K562 (cell line): ENCODE measurements at regions not wholly inside any gene's neighbourhood (a gene's known extent, or its start where the extent isn't known, plus 50 kb on each side); places are given as distances from the start of the nearest gene placed in this dataset.

Experiments
- ATAC-seq: fragments of 200-7000 bp; cut with Tn5 transposase; 3 replicates; pipeline ENCODE4 v1.9.1; 2020; ENCODE audit warnings: moderate library complexity
- BruUV-seq: library from RNA; stranded (reverse); fragments of 400-500 nt; replicated peaks from 2 replicates; lab custom pipeline; 2021; lab: Mats Ljungman, UMichigan
- CTCF ChIA-PET: fragments of 300-600 bp; formaldehyde crosslinking; extraction: SDS; loops from one replicate; lab custom pipeline; 2021; ENCODE audit warnings: low intra/inter-chr PET ratio; lab: Yijun Ruan, JAX
- POLR2A ChIA-PET: fragments of 300-600, 350-650 bp; sonication (Branson Sonifier 250); formaldehyde crosslinking; extraction: SDS; loops from one replicate; lab custom pipeline; 2021; ENCODE audit warnings: antibody characterized with exemption, inconsistent platforms; lab: Yijun Ruan, JAX
- DNase-seq, 4 experiments: peaks; one replicate each; pipeline versions ENCODE4 v3.0.0 to v3.0.0-alpha.2; 2011 to 2018; ENCODE audit warnings: low spot score in 3 of 4, mixed read lengths in 3 of 4; ENCODE audit errors: extremely low read depth in 1 of 4
- FAIRE-seq: peaks from 2 replicates; lab custom pipeline; 2011; peaks lifted over from hg19 to GRCh38; lab: Jason Lieb, UNC
- H2AFZ ChIP-seq: 2 replicates; pipeline ENCODE4 v1.6.0; 2011; ENCODE audit warnings: low read depth, low read length, control low read depth, inconsistent platforms
- H3K27ac ChIP-seq: fragments of 200-600 bp; 3 replicates; pipeline ENCODE4 v1.8.0; 2011; ENCODE audit warnings: low read depth, mild to moderate bottlenecking, control low read depth, inconsistent platforms, low read length, moderate library complexity, mixed read lengths; ENCODE audit errors: extremely low read depth
- H3K27me3 ChIP-seq, 2 experiments: fragments of 300-600 bp in 1 of 2; 2 replicates in 1 of 2; 3 replicates in 1 of 2; pipeline versions ENCODE4 v1.6.0 to v1.8.0; 2011; ENCODE audit warnings: inconsistent platforms in 2 of 2, low read length in 2 of 2, mild to moderate bottlenecking in 1 of 2, mixed read lengths in 1 of 2, moderate library complexity in 1 of 2; ENCODE audit not compliant: control insufficient read depth in 2 of 2, insufficient read depth in 2 of 2
- H3K36me3 ChIP-seq: fragments of 300-600 bp; 3 replicates; pipeline ENCODE4 v1.8.0; 2011; ENCODE audit warnings: mild to moderate bottlenecking, low read length, inconsistent platforms; ENCODE audit not compliant: control insufficient read depth, insufficient read depth
- H3K4me1 ChIP-seq, 2 experiments: fragments of 200-600 bp in 1 of 2; replicated peaks in 1 of 2; 2 replicates in 1 of 2; 3 replicates in 1 of 2; pipeline versions ENCODE4 v1.5.1 to v1.8.0; 2011; ENCODE audit warnings: inconsistent platforms in 2 of 2, low read length in 2 of 2, mild to moderate bottlenecking in 1 of 2, mixed read lengths in 1 of 2, moderate library complexity in 1 of 2; ENCODE audit not compliant: control insufficient read depth in 2 of 2, insufficient read depth in 2 of 2
- H3K4me2 ChIP-seq: 2 replicates; pipeline ENCODE4 v1.6.1; 2011; ENCODE audit warnings: low read length, control low read depth, inconsistent platforms, mixed read lengths; ENCODE audit not compliant: insufficient read depth
- H3K4me3 ChIP-seq: fragments of 200-600 bp; sonication (generic), shearing (Covaris generic); 2 replicates; pipeline ENCODE4 v1.5.1; 2016; ENCODE audit warnings: control low read depth, inconsistent platforms
- H3K79me2 ChIP-seq: fragments of 200-600 bp; 3 replicates; pipeline ENCODE4 v1.8.0; 2011; ENCODE audit warnings: low read length, inconsistent platforms; ENCODE audit not compliant: control insufficient read depth, insufficient read depth
- H3K9ac ChIP-seq, 2 experiments: 2 replicates each; pipeline versions ENCODE4 v1.6.0 to v1.6.1; 2011; ENCODE audit warnings: low read depth in 2 of 2, low read length in 2 of 2, control low read depth in 1 of 2, inconsistent platforms in 1 of 2, mild to moderate bottlenecking in 1 of 2, mixed read lengths in 1 of 2; ENCODE audit not compliant: insufficient read depth in 1 of 2
- H3K9me1 ChIP-seq: one replicate; pipeline ENCODE4 v1.6.0; 2011; ENCODE audit warnings: inconsistent platforms, mild to moderate bottlenecking, low read length, moderate library complexity; ENCODE audit not compliant: control insufficient read depth, insufficient read depth
- H3K9me3 ChIP-seq: replicated peaks from 2 replicates; pipeline ENCODE4 v1.5.1; 2011; ENCODE audit warnings: low read depth, low read length, inconsistent platforms; ENCODE audit not compliant: control insufficient read depth, insufficient read depth
- H4K20me1 ChIP-seq: replicated peaks from 2 replicates; pipeline ENCODE4 v1.6.1; 2011; ENCODE audit warnings: low read length, inconsistent platforms, mixed read lengths; ENCODE audit not compliant: control insufficient read depth, insufficient read depth
- AFF1 ChIP-seq, 2 experiments: fragments of 450-650 bp; IDR thresholded peaks; 2 replicates each; pipeline ENCODE4 v1.6.1; 2018; ENCODE audit warnings: mild to moderate bottlenecking in 2 of 2, low read depth in 1 of 2; ENCODE audit not compliant: partially characterized antibody in 2 of 2
- C11orf30 ChIP-seq: fragments of 450-650 bp; IDR thresholded peaks from 2 replicates; pipeline ENCODE4 v1.6.1; 2016; ENCODE audit warnings: low read depth, mild to moderate bottlenecking
- CBFA2T2 ChIP-seq: fragments of 450-650 bp; conservative IDR thresholded peaks from 2 replicates; pipeline ENCODE4 v1.6.1; 2017; ENCODE audit warnings: mild to moderate bottlenecking
- CEBPG ChIP-seq, 3 experiments: fragments of 200-800 bp in 1 of 3; sonication (Bioruptor generic) in 1 of 3; sonication (generic) in 1 of 3; formaldehyde crosslinking in 1 of 3; IDR thresholded peaks in 2 of 3; conservative IDR thresholded peaks in 1 of 3; 2 replicates each; pipeline versions ENCODE4 v1.6.1 to v1.8.0; 2016 to 2022; ENCODE audit warnings: missing compliant biosample characterization in 2 of 3, missing genetic modification characterization in 2 of 3, mild to moderate bottlenecking in 1 of 3, missing genetic modification reagents in 1 of 3
- CXXC5 ChIP-seq: fragments of 250-450 bp; sonication (Bioruptor Pico); IDR thresholded peaks from 2 replicates; pipeline ENCODE4 v1.8.0; 2022; ENCODE audit warnings: inconsistent platforms, mild to moderate bottlenecking, moderate library complexity
- HCFC1 ChIP-seq: IDR thresholded peaks from 2 replicates; pipeline ENCODE4 v1.6.1; 2012; ENCODE audit warnings: low read depth, low read length, improper control_type of control experiment
- NR0B1 ChIP-seq: fragments of 450-650 bp; IDR thresholded peaks from one replicate; pipeline ENCODE4 v1.6.1; 2018; ENCODE audit warnings: mild to moderate bottlenecking, moderate library complexity; ENCODE audit not compliant: partially characterized antibody
- PHF20 ChIP-seq: fragments of 450-650 bp; IDR thresholded peaks from 2 replicates; pipeline ENCODE4 v1.6.1; 2018; ENCODE audit not compliant: partially characterized antibody
- PTRF ChIP-seq: fragments of 450-650 bp; IDR thresholded peaks from 2 replicates; pipeline ENCODE4 v1.6.1; 2016; ENCODE audit warnings: mild to moderate bottlenecking, missing genetic modification characterization, missing compliant biosample characterization
- SIN3B ChIP-seq: fragments of 450-650 bp; IDR thresholded peaks from 2 replicates; pipeline ENCODE4 v1.6.1; 2017; ENCODE audit warnings: low read depth, mild to moderate bottlenecking, moderate library complexity
- ZNF316 ChIP-seq: fragments of 450-650 bp; IDR thresholded peaks from 2 replicates; pipeline ENCODE4 v1.6.1; 2016
- WGBS: fragments of 100-300 bp; shearing (Covaris generic); methylation state at CpG from one replicate; pipeline ENCODE4 v1.1.6; 2016; ENCODE audit warnings: low coverage, mixed read lengths; ENCODE audit not compliant: insufficient coverage; ENCODE audit errors: missing lambda C conversion rate; 5-methylcytosine and 5-hydroxymethylcytosine counted together
- in situ Hi-C: fragments of 300-500 bp; cut with MboI; formaldehyde crosslinking; loops from 4 replicates; pipeline ENCODE4 v1.15.0; 2018; ENCODE audit warnings: inconsistent platforms, mixed read lengths
- intact Hi-C: fragments of 100-400 bp; cut with micrococcal nuclease; formaldehyde crosslinking; loops from 2 replicates; pipeline ENCODE4 v1.14.2; 2022
- TF ChIP-seq, protein P1 (sequence below): sonication (generic); formaldehyde crosslinking; IDR thresholded peaks from 2 replicates; pipeline ENCODE4 v1.8.1; 2023; ENCODE audit warnings: mild to moderate bottlenecking, missing genetic modification reagents
- TF ChIP-seq, protein P2 (sequence below), 3 experiments: fragments of 200-800 bp in 1 of 3; sonication (Bioruptor generic) in 1 of 3; sonication (generic) in 1 of 3; formaldehyde crosslinking in 1 of 3; IDR thresholded peaks; 2 replicates each; pipeline versions ENCODE4 v1.6.1 to v1.8.0; 2016 to 2022; ENCODE audit warnings: mild to moderate bottlenecking in 2 of 3, missing compliant biosample characterization in 2 of 3, missing genetic modification characterization in 2 of 3, missing genetic modification reagents in 1 of 3

GRCh38 chr6:6085928-6086668 is 79.4 kb upstream of the NRN1 start:
- Histone ChIP-seq H2AFZ (no peak overlapping the region), H3K4me1 (no peaks in the 10 kb centered on the region), H3K4me2 (no peak overlapping the region), H3K27ac (no peak overlapping the region), H3K9me1 (no peaks in the 10 kb centered on the region), H3K79me2 (no peaks in the 10 kb centered on the region), H3K4me3 (no peak overlapping the region), H3K27me3 (no peaks in the 10 kb centered on the region), H4K20me1 (no peaks in the 10 kb centered on the region; the same call in 1 of the 2 replicates), H3K9ac (no peak overlapping the region), H3K9me3 (no peaks in the 10 kb centered on the region), H3K36me3 (no peaks in the 10 kb centered on the region)
- CTCF ChIA-PET = no interaction called here
- POLR2A ChIA-PET = no interaction called here
- TF ChIP-seq ZNF316 (peak; percentile 38; the same call in 1 of the 2 replicates), AFF1 (IDR thresholded peaks at IDR 0.05; ENCODE audit: low read depth in 1 of 2, partially characterized antibody in 2 of 2) (no peak), PHF20 (no peak), CXXC5 (CRISPR knock-in tag) (no peak), C11orf30 (0 out of 2 replicates have a peak, but pooled peaks have one; percentile 25), PTRF (no peak), NR0B1 (no peak), CBFA2T2 (no peak), SIN3B (no peak), CEBPG (CRISPR knock-in tag; IDR thresholded peaks at IDR 0.05) (no peak), CEBPG (tag; conservative IDR thresholded peaks at IDR 0.05 in 1 of 2, IDR thresholded peaks at IDR 0.05 in 1 of 2) (no peak), HCFC1 (no peak)
- TF ChIP-seq, protein P1, sequence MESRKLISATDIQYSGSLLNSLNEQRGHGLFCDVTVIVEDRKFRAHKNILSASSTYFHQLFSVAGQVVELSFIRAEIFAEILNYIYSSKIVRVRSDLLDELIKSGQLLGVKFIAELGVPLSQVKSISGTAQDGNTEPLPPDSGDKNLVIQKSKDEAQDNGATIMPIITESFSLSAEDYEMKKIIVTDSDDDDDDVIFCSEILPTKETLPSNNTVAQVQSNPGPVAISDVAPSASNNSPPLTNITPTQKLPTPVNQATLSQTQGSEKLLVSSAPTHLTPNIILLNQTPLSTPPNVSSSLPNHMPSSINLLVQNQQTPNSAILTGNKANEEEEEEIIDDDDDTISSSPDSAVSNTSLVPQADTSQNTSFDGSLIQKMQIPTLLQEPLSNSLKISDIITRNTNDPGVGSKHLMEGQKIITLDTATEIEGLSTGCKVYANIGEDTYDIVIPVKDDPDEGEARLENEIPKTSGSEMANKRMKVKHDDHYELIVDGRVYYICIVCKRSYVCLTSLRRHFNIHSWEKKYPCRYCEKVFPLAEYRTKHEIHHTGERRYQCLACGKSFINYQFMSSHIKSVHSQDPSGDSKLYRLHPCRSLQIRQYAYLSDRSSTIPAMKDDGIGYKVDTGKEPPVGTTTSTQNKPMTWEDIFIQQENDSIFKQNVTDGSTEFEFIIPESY (CRISPR knock-in tag) = no peak
- TF ChIP-seq, protein P2, sequence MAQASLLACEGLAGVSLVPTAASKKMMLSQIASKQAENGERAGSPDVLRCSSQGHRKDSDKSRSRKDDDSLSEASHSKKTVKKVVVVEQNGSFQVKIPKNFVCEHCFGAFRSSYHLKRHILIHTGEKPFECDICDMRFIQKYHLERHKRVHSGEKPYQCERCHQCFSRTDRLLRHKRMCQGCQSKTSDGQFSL (CRISPR knock-in tag; IDR thresholded peaks at IDR 0.05) = no peak
- TF ChIP-seq, protein P2 (tag; IDR thresholded peaks at IDR 0.05) = no peak
- no TSS peak for BruUV-seq
- intact Hi-C loops = no loop called here
- 0% methylated on average over 4 of the region's 4 CpGs for WGBS
- FAIRE-seq (no peak), DNase-seq (no peak), ATAC-seq (no peak)
- in situ Hi-C loops = no loop called here
